ENCODE measurements at regions not wholly inside any gene's neighbourhood (a gene's known extent, or its start where the extent isn't known, plus 50 kb on each side); places are given as distances from the start of the nearest gene placed in this dataset.

DNA sequence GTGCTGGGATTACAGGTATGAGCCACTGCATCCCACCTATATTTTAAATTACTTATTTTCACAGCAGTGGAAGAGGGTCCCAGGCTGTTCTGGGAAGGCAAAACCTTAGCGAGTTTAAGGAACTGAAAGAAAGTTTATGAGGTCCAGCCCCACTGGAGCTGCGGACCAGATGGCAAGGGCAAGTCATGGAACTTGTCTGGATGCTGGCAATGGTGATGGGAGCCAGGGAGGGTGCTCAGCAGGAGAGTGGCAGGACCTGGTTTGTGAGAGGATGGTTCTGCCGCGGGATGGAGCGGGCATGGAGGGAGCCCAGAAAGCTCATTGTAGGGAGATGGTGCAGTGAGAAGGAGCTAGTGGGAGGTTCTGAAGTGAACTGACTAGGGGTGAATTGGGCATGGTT, 50.6 kb upstream of the SLC45A1 start:
- ChIA-PET POLR2A (no interaction called here), CTCF (interaction anchor here (0.6 to 0.9 kb wide), 2 partner anchors 252 to 577 kb away, joined by 3 read pairs; no protein-coding TSS in a partner anchor)

DNA sequence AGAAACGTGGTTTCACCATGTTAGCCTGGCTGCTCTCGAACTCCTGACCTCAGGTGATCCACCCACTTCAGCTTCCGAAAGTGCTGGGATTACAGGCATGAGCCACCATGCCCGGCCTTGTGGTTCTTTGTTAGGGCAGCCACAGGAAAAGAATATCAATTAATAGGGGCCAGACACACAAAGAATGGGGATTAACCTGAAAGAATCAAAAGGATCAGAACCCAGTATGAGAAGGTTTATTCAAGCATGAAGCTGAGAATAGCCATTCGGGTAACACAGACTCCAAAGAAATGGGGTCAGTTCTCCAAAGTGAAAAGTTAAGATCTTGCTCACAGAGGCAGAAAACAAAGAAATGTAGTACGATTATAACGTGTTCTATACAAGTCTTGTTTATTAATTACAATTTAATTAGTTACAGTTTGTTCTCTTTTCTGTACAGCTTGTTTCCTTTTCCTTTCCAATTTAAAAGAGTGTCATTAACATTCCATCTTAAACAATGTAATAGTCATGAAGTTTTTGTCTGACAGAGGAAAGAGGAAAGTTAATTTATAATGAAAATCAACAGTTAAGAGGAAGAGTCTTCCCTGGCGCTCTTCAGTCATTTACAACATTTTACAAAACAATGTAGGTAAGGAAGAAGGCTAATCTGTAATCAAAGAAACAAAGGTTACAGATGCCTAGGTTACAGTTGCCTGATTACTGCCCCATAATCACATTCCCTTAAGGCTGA, 51.3 kb upstream of the SLC45A1 start:
- ChIA-PET POLR2A (no interaction called here), CTCF (interaction anchor here (0.6 kb wide), 1 partner anchor 578 kb away, joined by 3 read pairs; no protein-coding TSS in a partner anchor)

DNA sequence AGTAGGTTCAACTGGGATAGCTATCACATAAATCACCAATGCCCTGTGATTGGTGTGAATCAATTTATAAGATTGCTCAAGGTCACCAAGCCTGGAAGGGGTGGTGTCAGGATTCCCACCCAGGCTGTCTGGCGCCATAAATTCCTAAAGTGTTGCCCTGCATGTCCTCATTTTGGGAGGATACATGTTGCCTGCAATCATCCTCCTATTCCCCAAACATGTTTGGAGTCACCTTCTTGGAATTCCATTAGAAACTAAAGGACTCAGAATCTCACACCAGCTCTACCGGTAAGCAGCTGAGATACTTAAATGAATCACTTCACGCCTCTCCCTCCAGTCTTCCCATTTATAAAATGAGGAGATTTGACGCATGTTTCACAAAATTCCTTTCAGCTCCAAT, 54.1 kb upstream of the SLC45A1 start:
- ChIA-PET CTCF (no interaction called here), POLR2A (interaction anchor here (0.6 kb wide), 1 partner anchor 57 kb away, joined by 3 read pairs; no protein-coding TSS in a partner anchor)

DNA sequence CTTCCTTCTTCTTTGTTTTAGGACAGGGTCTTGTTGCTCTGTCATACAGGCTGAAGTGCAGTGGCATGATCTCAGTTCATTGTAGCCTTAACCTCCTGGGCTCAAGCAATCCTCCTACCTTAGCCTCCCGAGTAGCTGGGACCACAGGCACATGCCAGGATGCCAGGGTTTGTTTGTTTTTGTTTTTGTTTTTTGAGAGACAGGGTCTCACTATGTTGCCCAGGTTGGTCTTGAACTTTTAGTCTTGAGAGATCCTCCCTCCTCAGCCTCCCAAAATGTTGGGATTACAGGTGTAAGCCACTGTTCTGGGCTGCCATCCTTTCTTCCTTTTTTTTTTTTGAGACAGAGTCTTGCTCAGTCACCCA, 56.5 kb upstream of the SLC45A1 start:
- POLR2A ChIA-PET = interaction anchor here (0.7 kb wide), 1 partner anchor 94 kb away, joined by 3 read pairs; no protein-coding TSS in a partner anchor
- CTCF ChIA-PET = no interaction called here

DNA sequence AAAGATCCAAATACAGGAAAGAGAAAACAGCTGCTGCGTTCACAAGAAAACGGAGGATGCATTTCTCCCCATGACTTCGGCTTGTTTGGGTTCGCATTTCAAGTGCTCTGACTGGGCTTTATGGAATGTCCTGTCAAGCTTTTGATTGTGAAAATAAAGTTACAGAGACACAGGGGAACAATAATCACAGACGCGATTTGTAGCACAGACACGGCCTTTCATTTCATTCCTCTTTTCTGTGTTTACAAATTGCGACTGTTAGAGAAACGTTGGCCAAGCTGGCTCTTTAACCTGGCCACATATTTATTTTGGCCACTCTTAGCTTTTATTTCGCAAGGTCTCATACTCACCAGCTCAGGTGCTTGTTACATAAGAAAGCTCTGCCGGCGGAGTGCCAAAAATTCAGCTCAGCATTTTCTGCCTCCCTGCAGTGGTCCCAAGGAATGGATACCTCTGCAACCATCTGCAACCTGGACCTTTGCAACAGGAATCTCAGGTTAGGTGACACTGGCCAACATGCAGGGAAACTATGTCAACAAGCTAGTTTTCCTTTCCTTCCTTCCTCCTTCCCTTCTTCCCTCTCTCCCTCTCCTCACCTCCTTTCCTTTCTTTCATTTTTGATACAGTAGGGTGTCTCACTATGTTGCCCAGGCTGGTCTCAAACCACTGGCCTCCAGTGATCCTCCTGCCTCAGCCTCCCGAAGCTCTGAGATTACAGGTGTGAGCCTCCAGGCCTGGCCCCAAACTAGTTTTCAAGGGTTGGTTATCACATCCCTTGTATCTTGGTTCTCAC, 58.2 kb upstream of the SLC45A1 start:
- POLR2A ChIA-PET = no interaction called here
- CTCF ChIA-PET = interaction anchor here (0.6 kb wide), 1 partner anchor 1525 kb away, joined by 3 read pairs; no protein-coding TSS in a partner anchor

DNA sequence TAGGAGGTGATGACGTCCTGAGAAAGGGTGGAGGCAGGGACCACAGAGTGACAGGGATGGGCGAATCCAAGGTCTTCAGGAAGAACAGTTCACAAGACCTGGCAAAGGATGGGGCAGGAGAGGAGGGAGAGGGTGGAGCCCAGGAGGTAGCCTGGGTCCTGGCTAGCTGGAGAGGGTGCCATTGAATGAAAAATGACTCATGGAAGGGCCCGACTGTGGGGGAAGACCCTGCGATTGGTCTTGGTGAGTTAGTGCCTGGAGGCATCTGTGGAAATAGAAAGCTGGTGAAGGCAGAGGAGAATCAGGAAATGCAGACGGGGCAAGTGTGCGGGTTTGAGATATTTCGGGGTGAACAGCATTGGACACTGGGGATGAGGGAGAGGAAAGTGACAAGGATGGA, 60.3 kb upstream of the SLC45A1 start:
- CTCF ChIA-PET = no interaction called here
- POLR2A ChIA-PET = no interaction called here

DNA sequence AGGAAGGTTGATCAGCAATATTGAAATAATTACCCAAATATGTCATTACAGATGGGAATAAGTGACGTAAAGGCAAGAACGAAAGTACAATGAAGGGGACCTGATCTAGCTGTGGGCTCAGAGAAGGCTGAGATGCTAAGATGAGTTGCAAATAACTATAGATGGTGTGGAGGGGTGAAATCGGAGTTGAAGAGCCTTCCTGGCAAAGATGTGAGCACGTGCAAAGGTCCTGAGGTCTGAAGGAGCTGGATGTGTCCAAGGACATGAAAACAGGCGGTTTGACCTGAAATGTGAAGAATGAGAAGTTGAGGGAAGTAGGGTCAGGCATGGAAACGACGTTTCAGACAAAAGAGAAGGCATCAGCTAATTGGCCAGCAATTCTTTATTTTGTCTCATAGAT, 61.6 kb upstream of the SLC45A1 start:
- ChIA-PET CTCF (interaction anchor here (0.6 kb wide), 1 partner anchor 36 kb away, joined by 3 read pairs; no protein-coding TSS in a partner anchor), POLR2A (no interaction called here)

DNA sequence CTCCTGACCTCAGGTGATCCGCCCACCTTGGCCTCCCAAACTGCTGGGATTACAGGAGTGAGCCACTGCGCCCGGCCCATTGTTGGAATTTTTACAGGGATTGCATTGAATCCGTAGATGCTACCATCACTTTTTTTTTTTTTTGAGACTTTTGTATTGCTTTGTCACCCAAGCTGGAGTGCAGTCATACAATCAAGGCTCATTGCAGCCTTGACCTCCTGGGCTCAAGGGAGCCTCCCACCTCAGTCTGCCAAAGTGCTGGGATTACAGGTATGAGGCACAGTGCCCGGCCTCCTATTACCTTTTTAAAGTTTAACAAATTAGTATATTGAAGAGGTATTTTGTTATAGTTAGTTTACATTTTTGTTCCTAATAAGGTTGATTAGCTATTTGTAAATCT, 62.2 kb upstream of the SLC45A1 start:
- POLR2A ChIA-PET = no interaction called here

DNA sequence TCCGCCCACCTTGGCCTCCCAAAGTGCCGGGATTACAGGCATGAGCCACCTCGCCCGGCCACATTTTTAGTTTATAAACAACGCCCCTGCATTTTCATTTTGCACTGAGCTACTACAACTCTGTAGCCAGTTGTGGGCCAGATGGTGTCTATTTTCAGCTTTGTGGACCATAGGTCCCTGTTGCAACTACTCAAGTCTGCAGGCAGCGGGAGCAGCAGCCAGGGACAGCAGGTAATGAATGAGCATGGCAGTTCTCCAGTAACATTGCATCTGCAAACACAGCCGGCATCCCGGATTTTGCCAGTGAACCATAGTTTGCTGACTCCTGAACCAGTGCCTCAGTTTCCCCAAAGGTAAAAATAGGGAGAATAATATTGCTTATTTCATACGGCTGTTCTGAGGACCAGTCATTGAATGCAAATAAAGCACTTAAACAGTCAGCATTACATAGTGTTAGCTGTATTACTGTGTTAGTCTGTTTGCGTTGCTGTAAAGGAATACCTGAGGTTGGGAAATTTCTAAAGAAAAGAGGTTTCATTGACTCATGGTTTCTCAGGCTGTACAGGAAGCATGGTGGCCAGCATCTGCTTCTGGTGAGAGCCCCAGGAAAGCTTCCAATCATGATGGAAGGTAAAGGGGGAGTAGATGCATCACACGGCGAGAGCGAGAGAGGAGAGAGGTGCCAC, 65.5 kb upstream of the SLC45A1 start:
- ChIA-PET CTCF (interaction anchor here (1.1 kb wide), 1 partner anchor 26 kb away, joined by 3 read pairs; no protein-coding TSS in a partner anchor), POLR2A (no interaction called here)

More for the DNA sequence above, 62.2 kb upstream of the SLC45A1 start:
- CTCF ChIA-PET = interaction anchor here (0.6 kb wide), 1 partner anchor 35 kb away, joined by 3 read pairs; no protein-coding TSS in a partner anchor

DNA sequence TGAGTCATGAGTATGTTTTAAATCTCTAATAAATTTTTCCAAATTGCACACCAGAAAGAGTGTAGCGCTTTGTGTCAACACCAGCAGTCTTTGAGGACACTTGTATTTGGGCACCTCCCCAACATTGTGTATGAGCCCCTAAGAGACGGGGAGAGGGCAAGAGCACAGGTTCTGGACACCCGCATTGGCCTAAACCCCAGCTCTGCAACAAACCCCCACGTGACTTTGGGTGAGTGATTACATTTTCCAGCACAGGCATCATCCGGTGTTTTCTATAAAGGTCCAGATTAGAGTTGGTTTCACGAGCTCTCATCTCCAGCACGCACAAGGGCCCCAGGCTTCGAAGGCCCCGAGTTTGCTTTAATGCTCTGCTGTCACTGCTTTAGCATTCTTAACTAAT, 66.3 kb upstream of the SLC45A1 start:
- ChIA-PET CTCF (no interaction called here), POLR2A (no interaction called here)

DNA sequence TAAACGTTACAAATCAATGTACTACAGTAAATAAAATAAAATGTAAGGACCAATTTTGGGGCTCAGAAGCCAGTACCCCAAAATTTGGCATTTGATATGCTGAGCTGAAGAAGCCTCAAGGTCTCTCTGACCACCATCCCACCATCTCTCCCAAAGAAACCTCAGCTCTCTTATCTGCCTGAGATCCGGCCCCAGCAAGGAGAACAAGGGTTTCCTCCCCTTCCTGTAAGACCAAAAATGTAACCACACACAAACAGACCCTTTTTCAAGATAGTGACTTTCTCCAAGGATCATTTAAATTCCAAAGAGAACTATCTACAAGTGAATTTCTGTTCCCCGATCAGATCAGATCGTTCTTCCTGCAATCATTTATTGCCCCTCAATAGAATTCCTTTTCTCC, 68.1 kb upstream of the SLC45A1 start:
- CTCF ChIA-PET = no interaction called here
- POLR2A ChIA-PET = no interaction called here

DNA sequence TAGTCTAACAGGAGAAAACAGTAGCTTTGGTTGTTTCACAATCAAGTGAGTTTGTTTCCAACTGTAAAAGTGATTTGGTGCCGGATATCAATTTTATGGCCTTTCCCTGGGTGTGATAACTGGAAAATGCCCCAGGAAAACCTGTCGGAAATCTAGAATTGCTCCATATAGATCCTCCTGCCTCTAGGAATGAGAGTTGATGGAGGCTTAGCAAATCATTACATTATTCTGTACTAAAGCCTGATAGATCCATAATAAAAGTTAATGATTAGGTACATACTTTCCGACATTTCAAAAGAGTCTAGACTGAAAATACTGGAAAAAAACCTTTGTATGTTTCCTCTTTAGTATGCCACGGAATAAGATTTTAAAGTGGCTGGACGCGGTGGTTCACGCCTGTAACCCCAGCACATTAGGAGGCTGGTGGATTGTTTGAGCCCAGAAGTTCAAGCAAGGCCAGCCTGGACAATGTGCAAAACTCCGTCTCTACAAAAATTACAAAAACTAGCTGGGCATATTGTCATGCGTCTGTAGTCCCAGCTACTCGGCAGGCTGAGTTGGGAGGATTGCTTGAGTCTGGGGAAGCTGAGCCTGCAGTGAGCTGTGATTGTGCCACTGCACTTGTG, 70.0 kb upstream of the SLC45A1 start:
- ChIA-PET CTCF (interaction anchor here (0.6 kb wide), 1 partner anchor 270 kb away, joined by 3 read pairs; no protein-coding TSS in a partner anchor), POLR2A (no interaction called here)

DNA sequence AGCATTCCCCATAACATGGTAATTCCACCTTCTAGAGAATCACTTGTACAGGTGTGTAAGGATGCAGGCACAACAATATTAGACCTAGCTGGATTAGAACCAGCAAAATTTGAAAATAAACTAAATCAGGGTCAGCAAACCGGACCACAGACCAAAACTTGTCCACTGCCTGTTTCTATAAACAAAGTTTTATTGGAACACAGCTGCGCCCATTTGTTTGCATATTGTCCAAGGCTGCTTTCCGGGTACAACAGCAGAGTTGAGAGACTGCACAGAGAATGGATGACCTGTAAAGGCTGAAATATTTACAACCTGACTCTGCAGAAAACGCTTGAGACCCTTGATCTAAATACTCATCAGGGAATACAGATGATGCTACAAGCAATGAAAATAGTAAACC, 73.6 kb upstream of the SLC45A1 start:
- ChIA-PET POLR2A (no interaction called here), CTCF (interaction anchor here (0.7 kb wide), 1 partner anchor 346 kb away, joined by 3 read pairs; no protein-coding TSS in a partner anchor)

DNA sequence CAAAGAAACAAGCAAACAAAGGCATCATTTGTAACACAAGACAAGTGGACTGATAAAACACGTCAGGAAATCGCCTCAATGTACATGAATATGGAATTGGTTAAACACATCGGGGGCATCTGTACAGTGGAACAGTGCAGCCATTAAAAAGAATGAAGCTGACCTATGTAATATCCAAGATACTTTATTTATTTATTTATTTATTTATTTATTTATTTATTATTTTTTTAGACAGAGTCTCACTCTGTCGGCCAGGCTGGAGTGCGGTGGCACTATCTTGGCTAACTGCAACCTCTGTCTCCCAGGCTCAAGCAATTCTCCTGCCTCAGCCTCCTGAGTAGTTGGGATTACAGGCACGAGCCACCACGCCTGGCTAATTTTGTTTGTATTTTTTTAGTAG, 75.4 kb upstream of the SLC45A1 start:
- ChIA-PET CTCF (no interaction called here), POLR2A (no interaction called here)

DNA sequence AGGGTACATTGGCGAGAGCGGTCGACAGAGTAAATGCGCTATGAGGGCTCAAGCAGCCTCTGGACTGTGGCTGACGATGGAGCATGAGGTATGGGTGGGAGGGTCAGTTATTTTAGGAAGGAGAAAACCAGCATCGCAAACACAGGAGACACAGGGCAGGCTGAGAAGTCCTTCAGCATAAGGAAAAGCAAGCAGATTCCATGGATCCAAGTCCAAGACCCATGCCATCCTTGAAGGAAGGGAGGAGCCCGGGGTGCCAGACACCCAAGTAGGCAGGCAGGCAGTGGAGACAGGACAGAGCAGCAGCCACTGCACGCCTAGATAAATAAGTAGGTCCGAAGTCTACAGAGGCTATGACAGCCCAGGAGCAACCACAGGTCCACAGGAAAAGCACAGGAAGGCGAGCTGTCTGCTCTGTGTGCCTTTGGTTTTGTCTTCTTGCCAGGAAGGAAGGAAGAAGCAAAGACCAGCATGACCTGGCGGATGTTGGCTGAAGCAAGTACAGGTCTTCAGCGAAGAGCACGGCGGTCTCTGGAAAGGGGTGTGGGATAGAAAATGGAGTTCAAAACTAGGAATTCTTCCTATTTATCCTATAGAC, 76.4 kb upstream of the SLC45A1 start:
- ChIA-PET POLR2A (no interaction called here), CTCF (interaction anchor here (0.6 kb wide), 1 partner anchor 31 kb away, joined by 4 read pairs; no protein-coding TSS in a partner anchor)

DNA sequence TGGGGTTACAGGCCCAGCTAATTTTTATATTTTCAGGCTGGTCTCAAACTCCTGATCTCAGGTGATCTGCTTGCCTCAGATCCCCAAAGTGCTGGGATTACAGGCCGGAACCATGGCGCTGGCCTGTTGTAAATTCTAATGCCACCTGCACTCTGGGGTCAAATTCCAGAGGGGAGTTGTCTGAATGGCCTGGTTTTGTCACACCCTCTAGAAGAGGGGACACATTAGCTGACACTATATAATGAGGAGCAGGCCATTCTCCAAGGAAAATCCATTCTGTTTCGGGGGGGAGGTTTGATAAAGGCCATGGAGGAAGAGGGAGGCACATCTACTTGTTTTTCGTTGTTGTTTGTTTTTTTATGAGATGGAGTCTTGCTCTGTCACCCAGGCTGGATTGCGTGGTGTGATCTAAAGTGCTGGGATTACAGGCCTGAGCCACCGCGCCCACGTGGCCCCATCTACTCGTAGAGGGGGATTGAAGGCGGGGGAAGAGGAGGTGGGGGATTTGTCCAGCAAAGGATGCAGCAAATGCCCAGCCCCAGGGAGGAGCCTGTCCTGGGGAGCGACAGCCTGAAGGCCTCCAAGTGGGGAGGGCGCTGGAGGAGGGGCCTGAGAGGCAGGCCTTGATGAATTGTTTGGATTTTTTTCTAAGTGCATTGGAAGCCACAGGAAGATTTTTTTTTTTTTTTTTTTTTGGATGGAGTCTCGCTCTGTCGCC, 78.4 kb upstream of the SLC45A1 start:
- ChIA-PET CTCF (interaction anchor here (0.5 kb wide), 1 partner anchor 363 kb away, joined by 3 read pairs; no protein-coding TSS in a partner anchor), POLR2A (no interaction called here)

DNA sequence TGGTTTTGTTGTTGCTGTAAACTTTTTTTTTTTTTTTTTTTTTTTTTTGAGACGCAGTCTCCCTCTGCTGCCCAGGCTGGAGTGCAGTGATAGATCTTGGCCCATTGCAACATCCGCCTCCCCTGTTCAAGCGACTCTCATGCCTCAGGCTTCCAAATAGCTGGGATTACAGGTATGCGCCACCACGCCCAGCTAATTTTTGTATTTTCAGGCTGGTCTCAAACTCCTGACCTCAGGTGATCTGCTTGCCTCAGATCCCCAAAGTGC, 78.9 kb upstream of the SLC45A1 start:
- POLR2A ChIA-PET = no interaction called here
- CTCF ChIA-PET = interaction anchor here (0.7 kb wide), 1 partner anchor 391 kb away, joined by 3 read pairs; no protein-coding TSS in a partner anchor

DNA sequence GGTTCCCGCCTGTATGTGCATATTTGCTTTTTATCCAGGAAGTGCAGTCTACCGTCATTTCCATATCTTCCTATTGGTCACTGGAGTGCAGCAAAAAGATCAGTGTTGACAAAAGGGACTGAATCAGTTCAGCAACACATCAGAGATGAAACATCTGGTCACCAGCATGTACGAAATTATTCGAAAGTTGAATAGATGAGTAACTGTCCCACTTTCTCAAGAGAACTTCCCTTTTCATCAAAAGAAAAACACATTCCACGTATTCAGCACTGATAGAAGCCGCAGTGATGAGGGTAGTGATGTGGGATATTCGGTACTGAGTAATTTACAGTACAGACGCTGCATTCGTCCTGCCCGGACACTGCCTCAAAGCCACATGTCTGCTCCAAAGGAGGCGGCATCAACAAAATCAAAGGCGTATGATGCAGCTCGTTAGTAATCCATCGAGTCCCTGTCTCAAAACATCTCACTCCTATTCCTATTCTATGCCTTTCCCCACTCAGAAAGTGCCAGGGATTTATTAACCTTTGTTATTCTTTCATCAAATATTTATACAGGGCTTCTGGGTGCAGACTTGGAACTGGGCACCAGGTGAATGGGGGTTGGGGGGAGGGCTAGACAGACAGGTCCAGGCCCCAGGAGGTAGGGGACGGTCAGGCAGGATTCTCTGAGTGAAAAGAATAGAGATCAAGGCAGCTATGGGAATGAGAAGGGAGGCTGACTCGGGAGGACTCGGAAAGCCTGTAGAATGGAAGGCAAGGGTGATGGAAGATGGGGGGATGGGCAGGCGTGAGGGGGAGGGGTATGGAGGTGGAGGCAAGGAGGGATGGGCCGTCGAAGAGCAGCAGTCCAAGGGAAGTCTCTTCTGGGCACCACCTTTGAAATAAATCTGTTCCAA, 79.5 kb upstream of the SLC45A1 start:
- CTCF ChIA-PET = interaction anchor here (0.7 kb wide), 1 partner anchor 390 kb away, joined by 3 read pairs; no protein-coding TSS in a partner anchor
- POLR2A ChIA-PET = interaction anchor here (0.6 kb wide), 1 partner anchor 57 kb away, joined by 6 read pairs; no protein-coding TSS in a partner anchor
